G401 (cell line): ENCODE measurements at regions not wholly inside any gene's neighbourhood (a gene's known extent, or its start where the extent isn't known, plus 50 kb on each side); places are given as distances from the start of the nearest gene placed in this dataset.

Experiments used
- DNase-seq: peaks from one replicate; pipeline ENCODE4 v3.0.0-alpha.2; 2015; ENCODE audit warnings: low spot score
- in situ Hi-C: cut with HindIII; loops from 2 replicates; pipeline ENCODE4 v1.10.0; 2016; ENCODE audit warnings: low sequenced_read_pairs, mixed read lengths

DNA sequence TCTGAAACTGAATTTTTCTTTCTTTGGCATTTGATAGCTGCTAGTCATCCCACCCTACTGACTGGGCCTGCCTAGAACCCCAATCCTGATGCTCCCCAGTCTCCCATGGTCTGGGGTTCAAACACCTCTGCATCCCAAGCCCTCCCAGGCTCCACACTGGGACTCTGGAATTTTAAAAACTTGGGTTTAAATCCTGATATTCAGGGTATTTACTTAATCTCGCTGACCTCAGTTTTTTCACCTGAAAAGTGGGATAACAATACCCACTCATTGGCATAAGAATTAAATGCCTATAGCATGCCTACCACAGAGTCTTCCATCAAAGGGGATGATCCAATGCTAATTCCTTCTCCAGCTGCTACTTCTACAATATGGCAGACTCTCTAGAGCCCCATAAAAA lies 264.4 kb downstream of the NPIPA8 start:
- DNase-seq, result no peak
- in situ Hi-C loops, result no loop called here

DNA sequence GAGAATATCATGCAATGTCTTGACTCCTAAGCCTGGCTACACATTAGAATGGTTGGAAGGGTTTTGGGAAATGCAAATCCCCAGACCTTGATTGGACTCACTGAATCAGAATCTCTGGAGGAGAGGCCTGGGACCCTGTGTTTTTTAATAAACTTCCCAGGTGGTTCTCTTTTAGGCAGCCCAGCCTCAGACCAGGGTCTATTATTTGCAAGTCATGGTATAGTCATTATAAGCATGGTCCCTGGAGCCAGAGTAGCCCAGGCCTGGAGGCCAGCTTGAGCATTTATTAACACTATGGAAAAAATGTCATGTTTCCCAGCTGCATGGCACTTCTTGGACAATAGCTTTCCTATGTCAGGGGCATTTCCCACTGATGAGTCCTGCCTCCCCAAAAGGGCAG lies 266.9 kb downstream of the NPIPA8 start:
- DNase-seq, result no peak
- in situ Hi-C loops, result no loop called here

DNA sequence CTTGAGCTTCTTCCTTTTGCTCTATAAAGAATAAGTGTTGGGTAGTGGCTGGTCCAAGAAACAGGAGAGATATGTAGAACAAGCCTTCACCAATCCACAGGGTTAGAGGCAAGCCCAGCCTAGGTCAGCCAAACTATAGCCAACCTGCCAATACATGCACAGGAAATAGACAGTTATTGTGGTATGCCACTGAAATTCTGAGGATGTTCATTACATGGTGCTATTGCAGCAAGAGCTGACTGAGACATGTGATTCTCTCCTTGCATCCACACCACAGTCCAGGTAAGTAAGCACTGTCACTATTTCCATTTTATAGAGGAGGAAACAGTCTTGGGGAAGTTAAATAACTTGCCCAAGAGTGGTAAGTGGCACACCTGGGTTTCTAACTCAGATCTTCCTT lies 268.1 kb downstream of the NPIPA8 start:
- in situ Hi-C loops, result no loop called here
- no peak for DNase-seq

DNA sequence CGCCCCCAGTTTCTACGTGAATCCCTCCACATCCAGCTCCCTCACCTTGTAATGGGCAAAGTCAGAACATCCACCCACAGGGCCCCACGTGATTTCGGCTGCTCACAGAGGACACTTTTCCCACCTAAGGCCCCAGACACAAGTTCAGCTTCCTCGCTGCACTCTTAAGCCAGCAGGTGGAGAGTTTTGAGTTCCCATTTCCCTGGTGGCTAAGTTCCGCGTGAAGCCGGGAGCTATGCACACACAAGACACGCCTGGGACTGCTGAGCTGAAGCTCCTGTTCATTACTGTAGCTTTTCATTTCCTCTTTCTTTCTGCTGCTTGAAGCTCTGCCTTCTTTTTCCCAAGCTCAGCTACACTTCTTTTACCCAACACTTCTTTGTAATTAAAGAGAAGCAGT lies 273.8 kb downstream of the NPIPA8 start:
- DNase-seq, result no peak
- in situ Hi-C loops, result no loop called here

DNA sequence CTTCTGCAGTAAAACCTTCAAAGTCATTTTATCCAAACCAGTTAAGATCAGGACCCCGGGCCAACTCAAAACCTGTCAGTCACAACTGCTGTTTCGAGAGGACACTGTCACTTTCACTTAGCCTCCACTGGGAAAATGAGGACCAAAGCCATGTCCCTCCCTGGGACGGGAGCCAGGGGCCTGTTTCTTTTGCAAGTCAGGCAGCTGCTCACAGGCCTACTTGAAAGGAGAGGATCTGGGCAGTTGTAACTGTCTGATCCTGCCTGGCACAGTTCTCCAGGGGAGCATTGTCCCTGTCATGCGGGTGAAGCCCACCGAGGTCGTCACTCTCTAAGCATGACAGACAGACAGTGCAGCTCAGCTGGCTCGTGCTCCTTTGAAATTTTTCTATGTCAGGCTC lies 276.2 kb downstream of the NPIPA8 start:
- in situ Hi-C loops, result no loop called here

DNA sequence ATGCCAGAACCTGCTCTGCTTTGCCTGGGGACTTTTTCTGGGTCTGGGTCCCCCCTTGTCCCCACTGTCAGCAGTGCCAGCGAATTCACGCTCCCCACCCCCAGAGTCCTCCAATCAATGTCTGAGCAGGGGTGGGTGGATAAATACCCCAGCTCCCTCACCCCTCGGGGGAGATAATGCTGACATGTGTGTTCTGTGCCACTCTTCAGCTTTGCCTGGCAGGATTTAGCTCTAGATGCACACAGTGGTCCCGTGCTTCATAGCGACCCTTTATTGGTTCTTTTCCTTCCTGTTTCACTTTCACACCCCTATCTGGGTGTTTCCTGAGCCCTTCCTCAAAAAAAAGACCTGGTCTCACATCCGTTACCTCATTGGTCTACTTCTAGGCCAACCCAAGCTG lies 277.0 kb downstream of the NPIPA8 start:
- DNase-seq, result no peak
- in situ Hi-C loops, result no loop called here

More for the DNA sequence above, 276.2 kb downstream of the NPIPA8 start:
- no peak for DNase-seq

DNA sequence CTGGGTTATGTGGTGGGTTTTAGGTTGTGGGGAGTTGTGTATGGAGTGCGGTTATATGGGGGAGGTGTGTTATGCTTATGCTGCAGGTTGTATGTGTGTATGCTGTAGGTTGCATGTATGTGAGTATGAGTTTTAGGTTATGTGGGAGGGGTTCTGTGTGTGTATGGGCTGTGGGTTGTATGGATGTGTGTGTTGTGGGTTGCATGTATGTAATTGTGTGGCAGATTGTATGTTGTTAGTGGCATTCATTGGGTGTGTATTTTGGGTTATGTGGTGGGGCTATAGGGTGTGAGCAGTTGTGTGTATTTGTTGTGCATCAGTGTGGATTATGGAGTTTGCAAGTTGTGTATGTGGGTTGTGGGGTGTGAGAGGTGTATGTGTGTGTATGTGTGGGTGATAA lies 277.4 kb downstream of the NPIPA8 start:
- in situ Hi-C loops, result no loop called here
- no peak for DNase-seq

DNA sequence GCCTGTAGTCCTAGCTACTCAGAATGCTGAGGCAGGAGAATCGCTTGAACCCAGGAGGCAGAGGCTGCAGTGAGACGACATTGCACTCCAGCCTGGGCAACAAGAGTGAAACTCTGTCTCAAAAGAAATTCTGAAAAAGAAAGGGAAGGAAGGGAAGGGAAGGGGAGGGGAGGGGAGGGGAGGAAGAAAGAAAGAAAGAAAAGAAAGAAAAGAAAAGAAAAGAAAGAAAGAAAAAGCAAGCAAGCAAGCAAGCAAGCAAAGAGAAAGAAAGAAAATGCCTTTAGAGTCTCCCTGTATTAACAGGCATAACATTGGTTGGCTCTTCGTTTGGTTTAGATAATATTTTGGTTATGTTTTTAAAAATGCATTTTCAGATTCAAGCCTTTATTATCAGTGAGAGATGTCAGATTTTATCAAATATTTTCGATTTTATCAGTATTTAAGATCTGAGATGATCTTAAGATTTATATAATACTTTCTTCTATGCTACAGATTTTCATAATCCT lies 281.1 kb downstream of the NPIPA8 start:
- in situ Hi-C loops, result no loop called here
- DNase-seq, result no peak

DNA sequence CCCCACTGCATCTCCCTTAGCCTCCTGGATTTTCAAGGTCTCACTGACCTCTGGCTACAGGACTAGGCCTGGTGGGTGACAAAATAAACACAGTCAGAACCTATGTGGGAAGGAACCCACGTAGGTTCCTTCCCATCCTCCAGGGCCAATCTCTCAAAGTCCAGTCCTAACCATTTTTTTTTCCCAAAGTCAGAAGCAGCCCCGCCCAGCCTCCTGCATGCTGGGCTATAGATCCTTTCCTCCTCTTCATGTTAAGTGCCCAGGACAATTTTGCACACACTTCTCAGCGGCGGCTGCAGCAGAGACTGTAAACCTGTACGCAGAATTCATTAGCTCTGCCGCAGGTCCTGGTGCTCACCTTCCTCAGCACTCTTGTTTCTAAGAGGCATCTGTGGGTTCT lies 285.8 kb downstream of the NPIPA8 start:
- DNase-seq, result no peak
- in situ Hi-C loops, result no loop called here

DNA sequence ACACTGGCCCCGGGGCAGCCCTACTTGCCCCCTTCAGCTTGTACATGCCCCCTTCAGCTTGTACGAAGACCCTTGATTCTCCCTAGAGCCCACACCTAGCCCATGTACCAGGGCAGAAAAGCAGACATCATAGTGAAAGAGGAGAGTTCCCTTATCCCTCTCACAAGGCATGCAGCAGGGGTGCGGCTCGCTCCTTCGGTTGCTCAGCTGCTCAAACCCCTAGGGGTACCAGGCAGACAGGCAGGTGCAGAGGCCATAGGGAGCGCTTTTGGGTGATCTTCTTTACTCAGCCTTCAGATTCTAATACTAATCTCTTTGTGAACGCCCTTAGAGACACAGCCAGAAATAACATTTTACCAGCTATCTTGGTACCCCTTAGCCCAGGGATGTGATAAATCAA lies 286.3 kb downstream of the NPIPA8 start:
- no peak for DNase-seq
- in situ Hi-C loops, result no loop called here

DNA sequence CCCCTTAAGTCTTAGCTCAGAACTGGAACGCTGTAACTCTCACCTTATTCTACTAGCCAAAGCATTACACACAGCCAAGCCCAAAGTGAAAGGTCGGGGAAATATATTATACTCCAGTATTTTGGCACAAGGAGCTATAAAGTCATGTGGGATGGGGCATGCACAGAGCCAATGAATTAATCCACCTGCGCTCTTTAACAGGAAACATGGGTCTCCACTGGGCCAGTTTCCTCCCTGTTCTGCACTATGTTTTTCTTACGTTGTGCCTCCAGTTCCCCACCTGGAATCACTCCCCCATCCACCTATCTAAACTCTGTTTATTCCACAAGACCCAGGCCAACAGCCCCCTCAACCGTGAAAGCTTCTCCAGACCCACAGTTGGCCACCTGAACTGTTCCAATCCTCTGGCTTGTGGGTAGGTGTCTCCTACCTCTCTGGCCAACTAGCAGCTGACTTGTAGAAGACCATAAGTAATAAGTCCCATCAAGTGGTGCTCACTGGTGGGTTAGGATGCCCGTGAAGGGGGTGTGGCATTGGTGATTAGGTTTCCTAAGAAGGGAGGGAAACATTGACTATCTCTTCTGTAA lies 286.9 kb downstream of the NPIPA8 start:
- no peak for DNase-seq
- in situ Hi-C loops, result no loop called here

DNA sequence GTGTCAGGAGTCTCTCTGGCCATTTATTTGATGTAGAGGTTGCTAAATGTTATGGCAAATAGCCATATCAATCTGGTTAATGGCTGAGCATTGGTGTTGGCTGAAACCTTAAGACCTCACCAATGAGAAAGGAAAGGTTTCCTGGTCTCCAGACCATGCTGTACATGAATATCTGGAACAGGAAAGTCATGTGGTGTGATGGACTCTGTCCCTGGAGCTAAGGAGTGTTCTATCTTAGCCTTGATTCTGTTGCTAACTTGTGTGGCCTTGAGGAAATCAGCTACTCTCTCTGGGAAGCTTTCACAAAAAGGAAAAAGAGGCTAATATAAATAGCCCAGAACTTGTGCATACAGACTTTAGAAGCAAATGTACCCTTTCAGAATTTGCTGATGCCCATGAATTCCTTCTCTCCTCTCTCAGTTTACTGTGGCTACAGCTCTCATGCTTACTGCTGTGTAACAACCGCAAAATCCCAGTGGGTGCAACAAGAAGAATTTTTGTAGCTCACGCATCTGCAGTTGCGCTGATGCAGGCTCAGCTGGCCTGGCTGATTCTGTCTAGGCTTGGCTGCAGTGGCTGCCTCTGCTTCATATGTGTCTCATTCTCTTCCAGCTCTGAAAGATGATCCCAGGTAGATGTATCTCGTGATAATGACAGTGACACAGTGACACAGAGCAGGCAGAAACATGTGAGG lies 287.5 kb downstream of the NPIPA8 start:
- in situ Hi-C loops, result no loop called here
- DNase-seq, result no peak

DNA sequence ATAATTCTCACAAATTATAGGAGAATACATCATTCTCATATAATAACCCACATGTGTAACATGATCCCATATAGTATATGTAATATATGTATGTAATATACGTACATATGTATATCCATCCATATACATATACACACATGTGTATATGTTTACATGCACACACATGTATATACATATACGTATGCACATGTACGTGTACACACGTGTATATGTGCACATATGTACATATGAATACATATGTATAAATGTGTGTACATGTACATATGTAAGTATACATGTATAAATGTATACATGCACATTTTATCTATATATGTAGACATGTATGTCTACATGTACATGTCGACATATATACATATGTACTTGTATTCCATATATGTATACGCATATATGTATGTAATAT lies 288.8 kb downstream of the NPIPA8 start:
- in situ Hi-C loops, result no loop called here
- DNase-seq, result no peak

DNA sequence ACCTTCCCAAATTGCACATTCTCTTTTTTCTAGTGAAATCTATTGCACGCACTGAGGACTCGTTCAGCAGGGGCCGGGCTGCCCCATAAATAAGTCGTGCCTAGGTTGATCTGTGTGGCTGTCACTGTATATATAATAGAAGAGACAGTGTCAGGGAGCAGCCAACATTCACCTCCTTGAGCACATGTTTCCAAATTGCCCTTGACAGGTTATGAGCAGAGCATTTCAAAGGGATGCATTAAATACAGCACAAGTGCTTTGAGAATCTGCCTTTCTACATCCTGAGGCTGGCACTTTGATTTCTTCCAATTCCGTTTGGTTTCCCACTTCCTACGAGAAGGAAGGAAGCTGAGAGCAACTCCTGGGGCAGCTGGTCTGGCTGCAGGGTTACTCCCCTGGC lies 291.2 kb downstream of the NPIPA8 start:
- no peak for DNase-seq
- in situ Hi-C loops, result no loop called here

DNA sequence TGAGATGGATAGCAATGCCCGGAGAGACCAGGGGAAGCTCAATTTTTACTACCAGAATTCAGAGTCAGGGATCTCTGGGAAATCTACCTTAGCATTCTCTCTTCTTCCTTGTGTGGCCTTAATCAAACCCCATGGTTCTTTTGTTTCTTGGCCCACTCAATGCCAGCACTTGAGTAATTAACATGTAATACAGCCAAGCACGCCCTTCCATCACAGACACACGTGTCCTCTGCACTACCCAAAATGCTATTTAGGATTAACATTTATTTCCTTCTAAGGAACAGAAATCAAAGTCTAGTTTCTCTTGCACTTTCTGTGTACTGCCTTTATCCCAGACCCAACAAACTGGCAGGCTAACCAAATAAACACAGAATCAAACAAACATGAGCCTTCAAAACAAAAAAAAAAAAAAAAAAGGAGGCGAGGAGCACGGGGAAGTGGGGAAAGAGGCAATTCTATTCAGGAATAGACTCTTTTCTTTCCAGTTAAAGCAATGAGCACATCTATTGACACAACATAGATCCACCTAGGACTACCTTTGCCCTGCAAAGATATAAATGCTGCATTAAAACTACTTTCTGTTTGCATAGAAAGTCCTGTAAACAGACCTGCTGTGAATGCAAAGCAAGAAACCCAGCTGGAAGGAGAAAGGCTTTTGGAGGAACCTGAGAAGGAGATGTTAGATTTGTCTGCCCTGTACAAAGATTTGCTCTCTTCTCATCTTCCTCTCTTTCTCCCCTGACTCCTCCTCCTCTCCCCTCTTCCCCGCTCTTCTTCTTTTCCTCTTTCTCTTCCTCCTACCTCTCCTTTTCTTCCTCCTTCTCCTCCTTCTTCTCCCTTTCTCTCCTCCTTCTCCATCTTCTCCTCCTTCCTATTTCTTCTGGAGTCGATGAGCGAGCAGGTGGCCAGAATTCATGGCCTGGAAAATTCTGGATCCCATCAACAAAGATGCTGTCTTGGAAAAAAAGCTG lies 294.4 kb downstream of the NPIPA8 start:
- no peak for DNase-seq
- in situ Hi-C loops, result no loop called here

DNA sequence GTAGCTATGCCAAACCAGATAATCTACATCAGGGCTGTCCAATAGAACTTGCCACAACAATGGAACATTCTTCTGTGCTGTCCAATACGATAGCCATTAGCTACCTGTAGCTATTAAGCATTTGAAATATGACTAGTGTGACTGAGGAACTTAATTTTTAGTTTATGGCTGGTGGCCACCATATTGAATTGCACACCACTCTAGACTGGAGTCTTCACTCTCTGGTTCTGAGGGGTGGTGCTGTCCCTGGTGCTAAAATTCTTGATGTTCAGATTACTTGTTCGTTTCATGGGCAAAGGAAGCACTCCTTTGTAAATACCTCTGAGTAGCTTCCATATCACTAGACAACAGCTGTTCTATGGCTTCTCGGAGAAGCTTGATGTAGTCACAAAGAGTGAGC lies 296.6 kb downstream of the NPIPA8 start:
- in situ Hi-C loops, result no loop called here
- no peak for DNase-seq

DNA sequence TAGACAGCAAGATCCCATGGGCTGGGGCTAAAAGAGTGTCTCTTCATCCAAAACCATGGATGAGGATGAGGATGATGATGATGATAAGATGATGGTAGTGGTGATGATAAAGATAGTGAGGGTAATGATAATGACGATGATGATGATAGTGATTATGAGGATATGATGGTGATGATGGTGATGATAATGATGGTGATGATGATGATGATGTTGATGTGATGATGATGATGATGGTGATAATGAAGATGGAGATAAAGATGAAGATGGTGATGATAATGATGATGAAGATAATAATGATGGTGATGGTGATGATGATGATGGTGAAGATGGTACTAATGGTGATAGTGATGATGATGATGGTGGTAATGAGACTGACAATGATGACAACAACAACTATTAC lies 299.5 kb downstream of the NPIPA8 start:
- DNase-seq, result no peak
- in situ Hi-C loops, result no loop called here

DNA sequence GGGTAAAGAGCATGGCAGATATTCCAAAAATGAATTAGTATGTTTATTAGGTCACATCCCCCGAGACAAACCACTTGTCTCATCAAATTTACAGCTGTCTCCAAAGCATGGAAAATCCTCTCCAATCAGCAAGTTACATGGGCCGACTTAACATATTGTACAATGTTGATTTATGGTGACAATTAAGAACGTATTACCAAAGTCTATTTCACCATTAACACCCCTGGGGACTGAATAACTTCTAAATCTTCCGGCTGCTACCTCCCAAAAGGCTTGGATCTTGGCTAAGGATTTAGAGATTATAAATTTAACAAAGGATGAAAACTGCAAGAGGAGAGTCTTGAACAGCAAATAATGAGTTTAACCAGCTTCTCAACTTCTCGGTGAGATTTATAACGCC lies 311.9 kb downstream of the NPIPA8 start:
- in situ Hi-C loops, result no loop called here
- no peak for DNase-seq

DNA sequence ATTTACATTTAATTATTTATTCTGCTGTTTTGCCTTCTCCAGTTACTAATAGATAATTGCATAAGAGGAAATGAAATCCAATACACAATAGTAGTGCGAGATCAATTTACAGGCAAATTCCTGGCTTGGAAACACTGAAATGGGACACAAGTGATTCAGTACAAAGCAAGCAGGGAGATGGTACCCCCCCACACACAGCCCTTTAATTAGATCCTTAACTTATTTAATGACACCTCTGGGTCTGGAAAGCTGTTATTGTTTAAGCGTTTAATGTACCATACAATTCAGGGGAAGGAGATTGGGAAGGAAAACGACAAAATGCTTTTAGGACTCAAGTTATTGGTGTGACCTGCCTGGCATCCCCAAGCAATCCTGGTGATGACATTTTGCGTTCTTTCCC lies 318.2 kb downstream of the NPIPA8 start:
- in situ Hi-C loops, result no loop called here
- DNase-seq, result no peak

DNA sequence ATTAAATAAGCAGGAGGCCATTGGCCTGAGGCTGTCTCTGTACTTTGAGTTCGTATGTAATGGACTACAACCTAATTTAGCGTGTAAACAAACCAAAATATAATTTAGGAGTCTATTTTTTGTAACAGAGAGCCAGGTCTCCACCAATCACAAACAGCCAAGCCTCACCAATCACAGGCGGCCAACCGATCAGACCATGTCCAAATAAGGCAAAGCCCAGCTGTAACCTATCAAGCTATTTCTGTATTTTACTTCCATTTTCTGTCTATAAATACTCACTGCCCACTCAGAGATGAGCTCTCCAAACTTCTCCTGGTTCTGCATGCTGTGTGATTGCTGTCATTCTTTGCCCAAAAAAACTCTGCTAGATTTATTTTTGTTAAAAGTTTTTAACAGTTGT lies 322.7 kb downstream of the NPIPA8 start:
- no peak for DNase-seq
- in situ Hi-C loops, result no loop called here
